ENCODE measurements at regions not wholly inside any gene's neighbourhood (a gene's known extent, or its start where the extent isn't known, plus 50 kb on each side); places are given as distances from the start of the nearest gene placed in this dataset.

- no peak for DNase-seq (ENCODE audit: low read depth, low spot score)
Observed at GRCh38 chr15:39530480-39531342, 50.2 kb upstream of the THBS1 start.

Measured in activated naive CD8-positive, alpha-beta T cell treated with anti-CD3 and anti-CD28 coated beads, Interleukin-2, amount 50 U/mL, for 16 hours (primary cell).